ENCODE measurements at regions not wholly inside any gene's neighbourhood (a gene's known extent, or its start where the extent isn't known, plus 50 kb on each side); places are given as distances from the start of the nearest gene placed in this dataset.

- no peak for TF ChIP-seq CTCF (IDR thresholded peaks at IDR 0.05)
- no peak for TF ChIP-seq POLR2A (IDR thresholded peaks at IDR 0.05)
These were observed 83.6 kb downstream of the ANXA2R start for GRCh38 chr5:42956551-42956950.
